Tongue (tissue), 2 donors: ENCODE measurements at regions not wholly inside any gene's neighbourhood (a gene's known extent, or its start where the extent isn't known, plus 50 kb on each side); places are given as distances from the start of the nearest gene placed in this dataset. TPM values are rescaled to one million over a fixed set of nuclear protein-coding genes. Genes with fewer than 3 reads are reported as not detected.

Experiments used
- DNase-seq: peaks from one replicate; pipeline ENCODE4 v3.0.0-alpha.2; 2015
- small RNA-seq: library from RNA; depleted of rRNA; stranded (forward); fragments of <200 nt; gene quantifications from one replicate; pipeline ENCODE3, GENCODE V24; 2014; ENCODE audit warnings: low replicate concordance

DNA sequence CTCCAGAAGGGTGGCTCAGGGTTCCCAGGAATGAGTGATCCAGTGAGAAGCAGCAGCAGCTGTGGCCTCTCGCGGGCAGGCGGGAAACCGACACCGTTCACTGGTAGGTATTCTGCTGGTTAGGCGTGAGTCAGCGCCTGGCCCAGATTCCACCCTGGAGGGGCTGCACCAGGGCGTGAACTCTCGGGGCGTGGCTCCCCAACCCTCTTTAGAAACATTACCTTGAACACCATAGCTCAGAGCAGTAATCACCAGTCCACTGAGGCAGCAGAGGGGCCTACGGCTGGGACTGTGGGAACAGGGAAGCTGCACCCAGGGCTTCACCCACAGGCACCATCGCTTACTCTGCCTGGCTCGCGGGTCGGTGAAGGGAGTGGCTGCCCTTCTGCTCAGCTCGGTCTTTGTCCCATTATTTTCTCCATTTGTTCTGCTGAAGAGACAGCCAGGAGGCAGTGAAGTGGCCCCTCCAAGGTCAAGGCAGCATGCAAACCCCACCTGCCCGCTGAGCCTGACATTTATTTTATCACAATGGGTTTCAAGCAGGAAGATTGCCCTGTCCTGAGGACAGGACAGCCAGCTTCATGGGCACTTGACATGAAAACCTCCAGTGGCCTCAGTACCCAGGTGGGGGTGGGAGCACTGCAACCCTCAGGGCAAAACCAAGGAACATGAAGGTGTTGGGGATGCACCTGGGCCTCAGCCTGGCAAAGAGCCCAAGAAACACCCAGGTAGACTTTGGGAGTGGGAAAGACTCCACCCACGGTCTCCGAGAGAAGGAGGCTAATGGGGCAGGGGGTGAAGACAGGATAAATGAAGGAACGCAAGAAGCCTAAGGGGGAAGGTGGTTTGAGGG, 51.0 kb upstream of the CD93 start:
- peak; percentile 92 for DNase-seq

DNA sequence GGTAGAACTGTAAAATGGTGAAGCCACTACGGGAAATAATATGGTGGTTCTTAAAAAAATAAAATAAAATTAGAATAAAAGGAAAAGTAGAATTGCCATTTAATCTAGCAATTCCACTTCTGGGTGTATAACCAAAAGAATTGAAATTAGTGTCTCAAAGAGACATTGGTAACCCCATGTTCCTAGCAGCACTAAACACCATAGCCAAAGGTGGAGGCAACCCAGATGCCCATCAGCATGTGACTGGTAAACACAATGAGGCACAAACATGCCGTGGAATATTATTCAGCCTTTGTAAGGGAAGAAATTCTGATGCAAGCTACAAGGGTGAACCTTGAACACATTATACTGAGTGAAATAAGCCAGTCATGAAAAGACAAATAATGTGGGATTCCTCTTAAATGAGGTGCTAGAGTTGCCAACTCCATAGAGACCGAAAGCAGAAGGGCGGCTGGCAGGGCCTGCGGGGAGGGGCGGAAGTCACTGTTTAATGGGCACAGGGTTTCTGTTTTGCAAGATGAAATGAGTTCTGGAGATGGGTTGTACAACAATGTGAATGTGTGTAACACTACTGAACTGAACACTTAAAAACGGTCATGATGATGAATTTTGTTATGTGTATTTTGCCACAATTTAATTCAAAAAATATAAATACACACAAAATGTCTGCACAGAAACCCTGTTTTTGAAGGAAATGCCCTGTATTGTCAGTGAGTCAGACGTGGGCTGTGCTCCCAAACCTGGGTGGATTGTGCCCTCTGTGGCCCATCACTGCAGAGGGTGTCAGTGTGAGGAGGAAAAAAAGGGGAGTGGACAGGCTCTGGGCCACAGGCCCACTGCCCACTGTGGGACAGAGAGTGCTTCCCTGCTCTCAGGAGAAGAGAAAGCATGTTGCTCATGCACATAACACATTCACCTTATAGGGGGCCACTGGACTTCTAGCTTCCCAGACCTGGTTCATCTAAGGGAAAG, 49.6 kb upstream of the CD93 start:
- DNase-seq, result no peak

Small RNA genes lying in the stretch of these regions (small RNA-seq; reads per million reads assigned to genes)
- gene RNA5SP478, result not detected
